ENCODE measurements at regions not wholly inside any gene's neighbourhood (a gene's known extent, or its start where the extent isn't known, plus 50 kb on each side); places are given as distances from the start of the nearest gene placed in this dataset.
"Not testable (repeated sequence)": the region's sequence is repeated elsewhere in the genome, so short reads cannot be mapped to it uniquely, and the experiment has no call there.

DNA sequence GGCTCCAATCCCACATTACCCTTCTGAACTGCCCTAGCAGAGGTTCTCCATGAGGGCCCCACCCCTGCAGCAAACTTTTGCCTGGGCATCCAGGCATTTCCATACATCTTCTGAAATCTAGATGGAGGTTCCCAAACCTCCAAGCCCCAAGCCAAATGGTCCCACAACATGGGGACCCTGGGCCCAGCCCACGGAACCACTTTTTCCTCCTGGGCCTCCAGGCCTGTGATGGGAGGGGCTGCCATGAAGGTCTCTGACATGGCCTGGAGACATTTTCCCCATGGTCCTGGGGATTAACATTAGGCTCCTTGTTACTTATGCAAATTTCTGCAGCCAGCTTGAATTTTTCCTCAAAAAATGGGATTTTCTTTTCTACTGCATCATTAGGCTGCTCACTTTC, 156.7 kb upstream of the HDDC2 start:
- DNase-seq; H3K36me3 ChIP-seq (ENCODE audit: insufficient read depth, low read length); H3K27ac ChIP-seq (ENCODE audit: low read length); H3K9ac ChIP-seq (ENCODE audit: low read length); H3K4me2 ChIP-seq (ENCODE audit: low read depth, low read length, poor library complexity, severe bottlenecking); H3K79me2 ChIP-seq (ENCODE audit: low read length); H3K9me2 ChIP-seq (replicated peaks; ENCODE audit: insufficient read depth, low read length); H3K4me1 ChIP-seq (ENCODE audit: low read length); H3K27me3 ChIP-seq (ENCODE audit: low read length); H3K9me3 ChIP-seq (ENCODE audit: low read length); H2AFZ ChIP-seq (ENCODE audit: low read length); H4K20me1 ChIP-seq (ENCODE audit: insufficient read depth, low read depth, low read length); H3K4me3 ChIP-seq (ENCODE audit: low read length): not testable (repeated sequence)

DNA sequence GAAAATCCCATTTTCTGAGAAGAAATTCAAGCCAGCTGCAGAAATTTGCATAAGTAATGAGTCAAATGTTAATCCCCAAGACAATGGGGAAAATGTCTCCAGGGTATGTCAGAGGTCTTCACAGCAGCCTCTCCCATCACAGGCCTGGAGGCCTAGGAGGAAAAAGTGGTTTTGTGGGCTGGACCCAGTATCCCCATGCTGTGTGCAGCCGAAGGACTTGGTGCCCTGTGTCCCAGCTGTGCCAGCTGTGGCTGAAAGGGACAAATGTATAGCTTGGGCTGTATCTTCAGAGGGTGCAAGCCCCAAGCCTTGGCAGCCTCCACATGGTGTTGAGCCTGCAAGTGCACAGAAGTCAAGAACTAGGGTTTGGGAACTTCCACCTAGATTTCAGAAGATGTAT, 163.6 kb upstream of the HDDC2 start:
- H3K36me3 ChIP-seq (ENCODE audit: insufficient read depth, low read length); H4K20me1 ChIP-seq (ENCODE audit: insufficient read depth, low read depth, low read length); H3K4me2 ChIP-seq (ENCODE audit: low read depth, low read length, poor library complexity, severe bottlenecking); H3K27me3 ChIP-seq (ENCODE audit: low read length); H3K27ac ChIP-seq (ENCODE audit: low read length); H3K79me2 ChIP-seq (ENCODE audit: low read length); DNase-seq; H3K9me2 ChIP-seq (replicated peaks; ENCODE audit: insufficient read depth, low read length); H3K9me3 ChIP-seq (ENCODE audit: low read length); H2AFZ ChIP-seq (ENCODE audit: low read length); H3K4me1 ChIP-seq (ENCODE audit: low read length); H3K9ac ChIP-seq (ENCODE audit: low read length); H3K4me3 ChIP-seq (ENCODE audit: low read length): not testable (repeated sequence)

DNA sequence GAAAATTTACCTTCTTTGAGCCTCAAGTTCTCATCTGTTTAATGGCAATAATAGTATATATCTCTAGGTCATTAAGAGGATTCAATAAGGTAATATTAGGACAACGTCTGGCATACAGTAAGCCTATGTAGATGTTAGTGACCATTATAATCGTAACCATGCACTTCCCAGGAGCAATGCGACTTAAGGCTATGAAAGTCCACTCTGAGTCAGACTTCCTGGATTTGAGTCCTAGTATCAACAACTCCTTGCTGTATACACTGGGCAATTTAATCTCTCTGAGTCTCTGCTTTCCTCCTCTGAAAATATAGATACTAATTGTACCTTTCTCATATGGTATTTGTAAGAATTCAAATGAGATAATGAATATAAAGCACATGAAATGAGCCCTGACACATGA, 168.1 kb upstream of the HDDC2 start:
- H3K9me2 ChIP-seq (replicated peaks; ENCODE audit: insufficient read depth, low read length): no peaks in the 10 kb centered on the region
- H3K4me2 ChIP-seq (ENCODE audit: low read depth, low read length, poor library complexity, severe bottlenecking): no peak overlapping the region
- no peaks in the 10 kb centered on the region for H3K9me3 ChIP-seq (ENCODE audit: low read length)
- H3K27ac ChIP-seq (ENCODE audit: low read length): no peak overlapping the region
- no peak overlapping the region for H3K9ac ChIP-seq (ENCODE audit: low read length)
- H2AFZ ChIP-seq (ENCODE audit: low read length): no peak overlapping the region
- H3K4me3 ChIP-seq (ENCODE audit: low read length): no peak overlapping the region
- no peak for DNase-seq
- no peaks in the 10 kb centered on the region for H3K4me1 ChIP-seq (ENCODE audit: low read length)
- H3K27me3 ChIP-seq (ENCODE audit: low read length): no peaks in the 10 kb centered on the region
- H3K79me2 ChIP-seq (ENCODE audit: low read length): no peaks in the 10 kb centered on the region
- H4K20me1 ChIP-seq (ENCODE audit: insufficient read depth, low read depth, low read length): no peaks in the 10 kb centered on the region
- H3K36me3 ChIP-seq (ENCODE audit: insufficient read depth, low read length): no peaks in the 10 kb centered on the region

GRCh38 chr6:125471667-125472066, 169.9 kb upstream of the HDDC2 start:
- no peaks in the 10 kb centered on the region for H3K36me3 ChIP-seq (ENCODE audit: insufficient read depth, low read length)

DNA sequence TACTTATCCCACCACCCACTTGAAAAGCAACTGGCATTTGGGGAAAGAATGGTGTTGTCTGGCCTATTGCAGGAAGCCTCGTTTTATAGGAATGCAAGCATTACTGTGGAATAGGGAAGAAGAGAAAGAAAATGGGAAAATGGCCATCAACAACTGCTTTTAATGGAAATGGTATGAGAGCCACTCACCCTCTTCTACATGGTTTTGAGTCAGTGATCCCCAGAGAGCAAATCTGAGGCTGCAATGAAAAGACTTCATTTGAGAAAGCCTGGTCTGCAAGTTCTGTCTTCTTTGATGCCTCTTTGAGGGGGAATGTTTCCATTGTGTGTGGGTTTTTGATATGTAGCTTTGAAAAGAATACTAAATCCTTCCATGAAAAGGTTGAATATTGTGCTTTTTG, 172.3 kb upstream of the HDDC2 start:
- Histone ChIP-seq H3K27me3 (ENCODE audit: low read length) (no peaks in the 10 kb centered on the region), H3K79me2 (ENCODE audit: low read length) (no peaks in the 10 kb centered on the region), H3K36me3 (ENCODE audit: insufficient read depth, low read length) (no peaks in the 10 kb centered on the region), H3K4me1 (ENCODE audit: low read length) (no peaks in the 10 kb centered on the region), H3K27ac (ENCODE audit: low read length) (no peak overlapping the region), H3K9me3 (ENCODE audit: low read length) (no peaks in the 10 kb centered on the region), H4K20me1 (ENCODE audit: insufficient read depth, low read depth, low read length) (no peaks in the 10 kb centered on the region), H2AFZ (ENCODE audit: low read length) (no peak overlapping the region), H3K4me3 (ENCODE audit: low read length) (no peak overlapping the region), H3K4me2 (ENCODE audit: low read depth, low read length, poor library complexity, severe bottlenecking) (no peak overlapping the region), H3K9me2 (replicated peaks; ENCODE audit: insufficient read depth, low read length) (no peaks in the 10 kb centered on the region), H3K9ac (ENCODE audit: low read length) (no peak overlapping the region)
- no peak for DNase-seq

More at GRCh38 chr6:125471667-125472066, 169.9 kb upstream of the HDDC2 start:
- no peaks in the 10 kb centered on the region for H4K20me1 ChIP-seq (ENCODE audit: insufficient read depth, low read depth, low read length)
- no peak for DNase-seq
- H2AFZ ChIP-seq (ENCODE audit: low read length): no peak overlapping the region
- H3K4me2 ChIP-seq (ENCODE audit: low read depth, low read length, poor library complexity, severe bottlenecking): no peak overlapping the region
- H3K9ac ChIP-seq (ENCODE audit: low read length): no peak overlapping the region
- H3K4me1 ChIP-seq (ENCODE audit: low read length): no peaks in the 10 kb centered on the region
- H3K79me2 ChIP-seq (ENCODE audit: low read length): no peaks in the 10 kb centered on the region
- H3K9me3 ChIP-seq (ENCODE audit: low read length): no peaks in the 10 kb centered on the region
- H3K4me3 ChIP-seq (ENCODE audit: low read length): no peak overlapping the region
- no peak overlapping the region for H3K27ac ChIP-seq (ENCODE audit: low read length)
- no peaks in the 10 kb centered on the region for H3K27me3 ChIP-seq (ENCODE audit: low read length)
- no peaks in the 10 kb centered on the region for H3K9me2 ChIP-seq (replicated peaks; ENCODE audit: insufficient read depth, low read length)

GRCh38 chr6:125477156-125477555, 175.4 kb upstream of the HDDC2 start:
- Histone ChIP-seq H4K20me1 (ENCODE audit: insufficient read depth, low read depth, low read length) (no peaks in the 10 kb centered on the region), H3K9me3 (ENCODE audit: low read length) (no peaks in the 10 kb centered on the region), H3K27me3 (ENCODE audit: low read length) (no peaks in the 10 kb centered on the region), H3K4me3 (ENCODE audit: low read length) (no peak overlapping the region), H3K4me1 (ENCODE audit: low read length) (no peaks in the 10 kb centered on the region), H3K4me2 (ENCODE audit: low read depth, low read length, poor library complexity, severe bottlenecking) (no peak overlapping the region), H3K36me3 (ENCODE audit: insufficient read depth, low read length) (no peaks in the 10 kb centered on the region), H3K9ac (ENCODE audit: low read length) (no peak overlapping the region), H3K79me2 (ENCODE audit: low read length) (no peaks in the 10 kb centered on the region), H3K9me2 (replicated peaks; ENCODE audit: insufficient read depth, low read length) (no peaks in the 10 kb centered on the region), H2AFZ (ENCODE audit: low read length) (no peak overlapping the region), H3K27ac (ENCODE audit: low read length) (no peak overlapping the region)
- no peak for DNase-seq

DNA sequence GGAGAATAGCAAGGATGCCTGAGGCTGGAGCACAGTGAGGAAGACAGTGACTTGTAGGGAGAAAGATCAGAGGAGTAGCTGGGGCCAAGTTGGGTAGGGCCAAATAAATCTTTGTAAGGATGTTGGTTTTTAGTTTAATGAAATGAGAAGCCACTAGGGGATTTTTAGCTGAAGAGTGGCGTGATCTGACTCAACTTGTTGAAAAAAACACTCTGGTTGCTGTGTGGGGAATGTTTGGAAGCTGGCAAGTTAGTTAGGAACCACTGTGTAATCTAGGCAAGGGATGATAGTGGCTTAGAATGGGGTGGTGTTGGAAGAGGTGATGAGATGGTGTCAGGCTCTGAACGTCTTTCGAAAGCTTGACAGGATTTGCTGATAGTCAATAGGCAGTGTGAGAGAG, 176.1 kb upstream of the HDDC2 start:
- Histone ChIP-seq H3K9me2 (replicated peaks; ENCODE audit: insufficient read depth, low read length) (no peaks in the 10 kb centered on the region), H3K9me3 (ENCODE audit: low read length) (no peaks in the 10 kb centered on the region), H3K4me3 (ENCODE audit: low read length) (no peak overlapping the region), H3K9ac (ENCODE audit: low read length) (no peak overlapping the region), H3K27ac (ENCODE audit: low read length) (no peak overlapping the region), H3K4me2 (ENCODE audit: low read depth, low read length, poor library complexity, severe bottlenecking) (no peak overlapping the region), H3K79me2 (ENCODE audit: low read length) (no peaks in the 10 kb centered on the region), H4K20me1 (ENCODE audit: insufficient read depth, low read depth, low read length) (no peaks in the 10 kb centered on the region), H3K36me3 (ENCODE audit: insufficient read depth, low read length) (no peaks in the 10 kb centered on the region), H2AFZ (ENCODE audit: low read length) (no peak overlapping the region), H3K27me3 (ENCODE audit: low read length) (no peaks in the 10 kb centered on the region), H3K4me1 (ENCODE audit: low read length) (no peaks in the 10 kb centered on the region)
- DNase-seq: no peak

- Histone ChIP-seq H3K9me3 (ENCODE audit: low read length) (no peaks in the 10 kb centered on the region), H3K79me2 (ENCODE audit: low read length) (no peaks in the 10 kb centered on the region), H2AFZ (ENCODE audit: low read length) (no peak overlapping the region), H3K9ac (ENCODE audit: low read length) (no peak overlapping the region), H3K9me2 (replicated peaks; ENCODE audit: insufficient read depth, low read length) (no peaks in the 10 kb centered on the region), H3K4me1 (ENCODE audit: low read length) (no peaks in the 10 kb centered on the region), H3K4me2 (ENCODE audit: low read depth, low read length, poor library complexity, severe bottlenecking) (no peak overlapping the region), H4K20me1 (ENCODE audit: insufficient read depth, low read depth, low read length) (no peaks in the 10 kb centered on the region), H3K27ac (ENCODE audit: low read length) (no peak overlapping the region), H3K4me3 (ENCODE audit: low read length) (no peak overlapping the region), H3K36me3 (ENCODE audit: insufficient read depth, low read length) (no peaks in the 10 kb centered on the region), H3K27me3 (ENCODE audit: low read length) (no peaks in the 10 kb centered on the region)
- no peak for DNase-seq
Observed at GRCh38 chr6:125480146-125480545, 178.4 kb upstream of the HDDC2 start.

- no peaks in the 10 kb centered on the region for H3K4me1 ChIP-seq (ENCODE audit: low read length)
- no peak for DNase-seq
- no peaks in the 10 kb centered on the region for H3K79me2 ChIP-seq (ENCODE audit: low read length)
- no peak overlapping the region for H2AFZ ChIP-seq (ENCODE audit: low read length)
- no peaks in the 10 kb centered on the region for H3K9me2 ChIP-seq (replicated peaks; ENCODE audit: insufficient read depth, low read length)
- no peaks in the 10 kb centered on the region for H3K9me3 ChIP-seq (ENCODE audit: low read length)
- H3K9ac ChIP-seq (ENCODE audit: low read length): no peak overlapping the region
- no peaks in the 10 kb centered on the region for H4K20me1 ChIP-seq (ENCODE audit: insufficient read depth, low read depth, low read length)
- no peaks in the 10 kb centered on the region for H3K36me3 ChIP-seq (ENCODE audit: insufficient read depth, low read length)
- no peaks in the 10 kb centered on the region for H3K27me3 ChIP-seq (ENCODE audit: low read length)
- H3K4me3 ChIP-seq (ENCODE audit: low read length): no peak overlapping the region
- H3K27ac ChIP-seq (ENCODE audit: low read length): no peak overlapping the region
- no peak overlapping the region for H3K4me2 ChIP-seq (ENCODE audit: low read depth, low read length, poor library complexity, severe bottlenecking)
Observed at GRCh38 chr6:125480571-125480970, 178.8 kb upstream of the HDDC2 start.

Measured in Karpas-422 (cell line).